ENCODE measurements at regions not wholly inside any gene's neighbourhood (a gene's known extent, or its start where the extent isn't known, plus 50 kb on each side); places are given as distances from the start of the nearest gene placed in this dataset.

DNA sequence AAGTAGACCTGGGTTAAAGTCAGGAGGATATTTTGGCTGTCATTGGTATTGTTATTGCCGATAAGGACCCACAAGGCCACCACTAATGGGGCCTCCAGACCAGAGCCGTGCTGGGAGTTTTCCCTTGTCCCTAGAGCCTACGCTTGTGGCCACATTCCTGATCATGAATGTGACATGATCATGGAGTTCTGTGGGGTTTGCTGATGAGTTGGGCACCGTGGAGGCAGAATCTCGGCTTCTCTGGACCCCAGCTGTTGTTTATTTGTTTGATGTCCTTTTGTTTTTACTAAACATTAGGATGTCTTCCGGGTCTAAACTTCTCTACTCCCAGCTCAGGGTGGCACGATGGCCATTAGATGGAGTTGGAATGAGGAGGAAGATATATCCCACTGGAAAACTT is 74.9 kb upstream of the TMPRSS2 start (continued):
- no peak for TF ChIP-seq KIAA2018 (CRISPR knock-in tag; IDR thresholded peaks at IDR 0.05; ENCODE audit: borderline replicate concordance)
- no peak for TF ChIP-seq PHB2 (IDR thresholded peaks at IDR 0.05; ENCODE audit: partially characterized antibody)
- TF ChIP-seq DR1 (CRISPR knock-in tag; IDR thresholded peaks at IDR 0.05), result no peak
- no peak for TF ChIP-seq ZNF512B (CRISPR knock-in tag; IDR thresholded peaks at IDR 0.05; ENCODE audit: borderline replicate concordance)
- TF ChIP-seq SMYD3 (CRISPR knock-in tag; IDR thresholded peaks at IDR 0.05), result no peak
- no peak for TF ChIP-seq TGIF2 (CRISPR knock-in tag; IDR thresholded peaks at IDR 0.05)
- TF ChIP-seq AFF4 (CRISPR knock-in tag; IDR thresholded peaks at IDR 0.05), result no peak
- no peak for TF ChIP-seq POLR2AphosphoS2 (IDR thresholded peaks at IDR 0.05; ENCODE audit: low read depth, low read length)

Measured in HepG2 (cell line).